D721Med (cell line): ENCODE measurements at regions not wholly inside any gene's neighbourhood (a gene's known extent, or its start where the extent isn't known, plus 50 kb on each side); places are given as distances from the start of the nearest gene placed in this dataset.

Experiments used
- DNase-seq: peaks from one replicate; pipeline ENCODE4 v3.0.0; 2011; ENCODE audit warnings: low spot score; ENCODE audit not compliant: insufficient read length
- FAIRE-seq: peaks from 2 replicates; lab custom pipeline; 2011; peaks lifted over from hg19 to GRCh38; lab: Jason Lieb, UNC
- TF ChIP-seq, protein P1 (sequence below): IDR thresholded peaks from 2 replicates; pipeline ENCODE4 v1.5.1; 2012; ENCODE audit warnings: mild to moderate bottlenecking, control low read depth; ENCODE audit not compliant: insufficient read depth; ENCODE audit errors: missing control alignments

- no peak for FAIRE-seq
- DNase-seq, result no peak
- TF ChIP-seq, protein P1, sequence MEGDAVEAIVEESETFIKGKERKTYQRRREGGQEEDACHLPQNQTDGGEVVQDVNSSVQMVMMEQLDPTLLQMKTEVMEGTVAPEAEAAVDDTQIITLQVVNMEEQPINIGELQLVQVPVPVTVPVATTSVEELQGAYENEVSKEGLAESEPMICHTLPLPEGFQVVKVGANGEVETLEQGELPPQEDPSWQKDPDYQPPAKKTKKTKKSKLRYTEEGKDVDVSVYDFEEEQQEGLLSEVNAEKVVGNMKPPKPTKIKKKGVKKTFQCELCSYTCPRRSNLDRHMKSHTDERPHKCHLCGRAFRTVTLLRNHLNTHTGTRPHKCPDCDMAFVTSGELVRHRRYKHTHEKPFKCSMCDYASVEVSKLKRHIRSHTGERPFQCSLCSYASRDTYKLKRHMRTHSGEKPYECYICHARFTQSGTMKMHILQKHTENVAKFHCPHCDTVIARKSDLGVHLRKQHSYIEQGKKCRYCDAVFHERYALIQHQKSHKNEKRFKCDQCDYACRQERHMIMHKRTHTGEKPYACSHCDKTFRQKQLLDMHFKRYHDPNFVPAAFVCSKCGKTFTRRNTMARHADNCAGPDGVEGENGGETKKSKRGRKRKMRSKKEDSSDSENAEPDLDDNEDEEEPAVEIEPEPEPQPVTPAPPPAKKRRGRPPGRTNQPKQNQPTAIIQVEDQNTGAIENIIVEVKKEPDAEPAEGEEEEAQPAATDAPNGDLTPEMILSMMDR, result no peak
Observed at GRCh38 chr2:104736026-104736425, 117.9 kb upstream of the POU3F3 start.

DNA sequence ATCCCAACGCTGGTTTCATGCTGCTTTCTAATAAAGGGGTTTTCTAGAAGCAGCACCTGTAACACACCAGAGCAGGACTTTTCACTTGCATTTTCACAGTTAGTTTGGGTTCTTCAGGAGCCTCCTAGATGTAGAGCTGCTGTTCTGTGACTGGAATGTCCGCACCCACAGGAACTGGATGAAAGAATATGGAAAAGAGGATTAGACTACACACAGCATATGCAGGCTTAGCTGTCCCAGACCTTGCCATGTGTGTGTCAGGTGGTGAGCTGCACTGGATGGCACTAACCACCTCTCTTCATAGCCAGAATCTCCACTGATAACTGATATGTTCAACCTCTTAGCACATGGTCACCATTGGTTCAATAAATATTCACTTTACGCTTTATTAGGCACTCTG, 112.1 kb upstream of the POU3F3 start:
- DNase-seq (no peak), FAIRE-seq (no peak)

DNA sequence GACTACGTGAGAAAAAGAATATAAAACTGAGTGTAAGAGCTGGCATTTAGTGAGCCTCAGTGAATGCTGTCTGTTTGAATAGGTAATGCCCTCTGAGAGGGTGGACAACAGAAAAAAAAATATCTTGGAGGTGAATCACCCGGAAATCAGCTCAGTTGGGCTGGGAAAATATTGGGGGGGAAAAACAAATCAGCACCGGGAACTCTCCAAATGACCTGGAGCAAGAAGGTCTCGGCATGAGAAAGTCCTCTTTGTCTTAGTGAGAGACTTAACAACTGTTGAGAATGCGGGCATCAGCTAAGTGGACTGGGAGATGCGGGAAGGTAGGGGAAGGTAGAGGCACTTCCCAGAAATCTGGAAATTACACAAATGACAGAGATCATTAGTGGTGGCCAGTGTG, 109.4 kb upstream of the POU3F3 start:
- TF ChIP-seq, protein P1, result no peak
- DNase-seq, result no peak
- FAIRE-seq, result no peak

More for the DNA sequence above, 112.1 kb upstream of the POU3F3 start:
- TF ChIP-seq, protein P1, result no peak

DNA sequence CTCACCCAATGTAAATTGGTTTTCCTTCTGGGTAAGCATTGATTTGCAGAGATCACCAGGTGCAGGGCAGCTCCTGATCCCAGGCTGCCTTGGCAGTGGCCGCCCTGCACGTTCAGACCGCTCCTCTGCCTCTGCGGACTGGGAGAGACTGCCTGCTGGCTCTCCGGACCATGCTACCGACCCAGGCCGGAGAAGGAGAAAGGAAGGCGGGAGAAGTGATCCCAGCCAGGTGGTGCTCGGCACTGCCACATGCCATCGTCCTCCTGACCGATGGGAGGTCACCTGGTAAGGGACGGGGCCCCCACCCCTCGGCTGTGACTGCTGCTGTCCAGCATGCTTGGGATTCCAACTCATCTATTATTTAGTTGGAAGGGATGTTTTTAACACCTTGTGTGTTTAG, 108.1 kb upstream of the POU3F3 start:
- DNase-seq, result no peak

DNA sequence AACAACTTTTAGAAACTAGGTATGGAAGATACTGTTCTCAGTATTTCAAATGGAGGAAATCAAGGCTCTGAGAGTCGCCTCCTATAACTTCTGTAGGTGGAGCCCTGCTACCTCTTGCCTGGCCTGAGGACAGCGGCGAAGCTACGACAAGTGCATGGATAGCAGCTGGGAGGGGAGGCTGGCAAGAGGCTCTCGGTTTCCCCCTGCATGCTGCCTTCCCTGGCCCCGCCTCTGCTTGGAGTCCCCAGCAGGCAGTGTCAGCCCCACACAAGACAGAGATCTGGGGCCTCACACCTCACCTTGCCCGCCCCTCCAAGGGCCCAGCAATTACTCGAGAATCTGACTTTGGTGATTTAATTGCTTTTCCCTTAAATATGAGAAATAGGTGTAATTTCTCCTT, 107.6 kb upstream of the POU3F3 start:
- DNase-seq (no peak), FAIRE-seq (no peak)
- TF ChIP-seq, protein P1, result no peak

More for the DNA sequence above, 108.1 kb upstream of the POU3F3 start:
- TF ChIP-seq, protein P1, result no peak
- no peak for FAIRE-seq

DNA sequence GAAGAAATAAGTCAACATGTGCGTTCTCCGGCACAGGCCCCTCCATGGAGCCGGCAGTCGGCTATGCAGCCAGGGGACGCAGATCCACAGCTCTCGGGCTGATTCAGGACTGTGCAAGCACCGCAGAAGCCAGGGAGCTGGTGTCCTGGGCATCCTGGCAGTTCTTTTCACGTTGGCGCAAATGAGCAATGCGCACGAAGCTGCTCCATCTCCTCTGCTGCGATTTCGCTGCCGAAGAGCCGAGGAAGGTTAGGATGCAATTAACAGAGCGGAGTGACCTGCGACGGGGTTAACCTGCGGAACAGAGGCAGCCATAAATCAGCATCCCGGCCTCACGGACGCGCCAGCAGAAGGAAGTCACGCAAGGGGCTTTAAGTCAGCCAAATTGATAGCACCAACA, 107.1 kb upstream of the POU3F3 start:
- FAIRE-seq (no peak), DNase-seq (no peak)
- TF ChIP-seq, protein P1, result no peak

GRCh38 chr2:104749856-104750460, 104.0 kb upstream of the POU3F3 start:
- FAIRE-seq, result no peak
- TF ChIP-seq, protein P1, result no peak
- DNase-seq, result no peak
